Mucosa of descending colon (tissue), 3 donors: ENCODE measurements at regions not wholly inside any gene's neighbourhood (a gene's known extent, or its start where the extent isn't known, plus 50 kb on each side); places are given as distances from the start of the nearest gene placed in this dataset.
"Not testable (repeated sequence)": the region's sequence is repeated elsewhere in the genome, so short reads cannot be mapped to it uniquely, and the experiment has no call there.

Experiments
- ATAC-seq: fragments of 200-7000 bp; cut with Tn5 transposase; one replicate; pipeline ENCODE4 v1.9.1; 2020; ENCODE audit warnings: mild to moderate bottlenecking, moderate library complexity
- DNase-seq, 3 donors: peaks; one replicate each; pipeline ENCODE4 v3.0.0-alpha.2; 2020
- H3K36me3 ChIP-seq: fragments of 200-600 bp; one replicate; pipeline ENCODE4 v1.8.0; 2021; ENCODE audit warnings: low read depth, mild to moderate bottlenecking
- H3K4me1 ChIP-seq: fragments of 200-600 bp; one replicate; pipeline ENCODE4 v1.8.0; 2021; ENCODE audit warnings: low read depth, mild to moderate bottlenecking
- H3K4me3 ChIP-seq: fragments of 200-600 bp; one replicate; pipeline ENCODE4 v1.8.0; 2021; ENCODE audit warnings: mild to moderate bottlenecking
- H3K9me3 ChIP-seq: fragments of 200-600 bp; one replicate; pipeline ENCODE4 v1.8.0; 2021; ENCODE audit warnings: mild to moderate bottlenecking
- CTCF ChIP-seq: fragments of 200-600 bp; IDR thresholded peaks from one replicate; pipeline ENCODE4 v1.8.0; 2022; ENCODE audit warnings: antibody characterized with exemption, mild to moderate bottlenecking
- intact Hi-C, 2 donors: fragments of 100-400 bp; cut with DNase I in 1 of 2; cut with micrococcal nuclease in 1 of 2; formaldehyde crosslinking; loops; one replicate each; pipeline versions ENCODE4 v1.11.0 to v1.11.1; 2022; cut with DNase I, micrococcal nuclease
- donor health status: DM: no; HTN: no; CAD: no; lungs with moderate emphysema.
- donor health status: DM: no; HTN: no; CAD: no.
- donor health status: DM: no; HTN: yes; CAD: no.

- DNase-seq (no peak), ATAC-seq (peak; percentile 34)
- H3K4me1 ChIP-seq: no peaks in the 10 kb centered on the region
- intact Hi-C loops: no loop called here
- H3K9me3 ChIP-seq: no peaks in the 10 kb centered on the region
- no peaks in the 10 kb centered on the region for H3K36me3 ChIP-seq
- TF ChIP-seq CTCF: no peak
- H3K4me3 ChIP-seq: no peak overlapping the region
Observed at GRCh38 chr5:104494083-104494482, 931.5 kb upstream of the NUDT12 start.

- no peak overlapping the region for H3K4me3 ChIP-seq
- intact Hi-C loops: no loop called here
- H3K4me1 ChIP-seq: no peaks in the 10 kb centered on the region
- no peaks in the 10 kb centered on the region for H3K36me3 ChIP-seq
- DNase-seq (no peak), ATAC-seq (no peak)
- H3K9me3 ChIP-seq: peaks cover 13% of the 10 kb centered on the region
- TF ChIP-seq CTCF: no peak
Observed at GRCh38 chr5:104472811-104473210, 910.2 kb upstream of the NUDT12 start.

GRCh38 chr5:104456122-104456521 lies 893.5 kb upstream of the NUDT12 start:
- H3K4me3 ChIP-seq: no peak overlapping the region
- intact Hi-C loops: no loop called here
- no peak for DNase-seq
- ATAC-seq: no peak
- no peaks in the 10 kb centered on the region for H3K4me1 ChIP-seq
- TF ChIP-seq CTCF: no peak
- no peaks in the 10 kb centered on the region for H3K36me3 ChIP-seq
- H3K9me3 ChIP-seq: no peaks in the 10 kb centered on the region

GRCh38 chr5:104452550-104452949 lies 890.0 kb upstream of the NUDT12 start:
- ATAC-seq (no peak), DNase-seq (no peak)
- no peak for TF ChIP-seq CTCF
- Histone ChIP-seq H3K36me3 (no peaks in the 10 kb centered on the region), H3K4me1 (no peaks in the 10 kb centered on the region), H3K4me3 (no peak overlapping the region), H3K9me3 (no peaks in the 10 kb centered on the region)
- intact Hi-C loops: no loop called here

- H3K4me3 ChIP-seq, ATAC-seq, H3K36me3 ChIP-seq, DNase-seq, H3K9me3 ChIP-seq, H3K4me1 ChIP-seq, intact Hi-C loops: not testable (repeated sequence)
Observed at GRCh38 chr5:104451911-104452310, 889.3 kb upstream of the NUDT12 start.

- no peaks in the 10 kb centered on the region for H3K9me3 ChIP-seq
- ATAC-seq (no peak), DNase-seq (no peak)
- intact Hi-C loops: no loop called here
- no peak overlapping the region for H3K4me3 ChIP-seq
- TF ChIP-seq CTCF: no peak
- no peaks in the 10 kb centered on the region for H3K36me3 ChIP-seq
- no peaks in the 10 kb centered on the region for H3K4me1 ChIP-seq
Observed at GRCh38 chr5:104444656-104445055, 882.1 kb upstream of the NUDT12 start.
